DMS 273 (cell line): ENCODE measurements at regions not wholly inside any gene's neighbourhood (a gene's known extent, or its start where the extent isn't known, plus 50 kb on each side); places are given as distances from the start of the nearest gene placed in this dataset.

ENCODE experiments used
- DNase-seq: peaks from one replicate; lab custom pipeline; 2025; ENCODE audit not compliant: unreplicated experiment; lab: John Stamatoyannopoulos, UW

DNA sequence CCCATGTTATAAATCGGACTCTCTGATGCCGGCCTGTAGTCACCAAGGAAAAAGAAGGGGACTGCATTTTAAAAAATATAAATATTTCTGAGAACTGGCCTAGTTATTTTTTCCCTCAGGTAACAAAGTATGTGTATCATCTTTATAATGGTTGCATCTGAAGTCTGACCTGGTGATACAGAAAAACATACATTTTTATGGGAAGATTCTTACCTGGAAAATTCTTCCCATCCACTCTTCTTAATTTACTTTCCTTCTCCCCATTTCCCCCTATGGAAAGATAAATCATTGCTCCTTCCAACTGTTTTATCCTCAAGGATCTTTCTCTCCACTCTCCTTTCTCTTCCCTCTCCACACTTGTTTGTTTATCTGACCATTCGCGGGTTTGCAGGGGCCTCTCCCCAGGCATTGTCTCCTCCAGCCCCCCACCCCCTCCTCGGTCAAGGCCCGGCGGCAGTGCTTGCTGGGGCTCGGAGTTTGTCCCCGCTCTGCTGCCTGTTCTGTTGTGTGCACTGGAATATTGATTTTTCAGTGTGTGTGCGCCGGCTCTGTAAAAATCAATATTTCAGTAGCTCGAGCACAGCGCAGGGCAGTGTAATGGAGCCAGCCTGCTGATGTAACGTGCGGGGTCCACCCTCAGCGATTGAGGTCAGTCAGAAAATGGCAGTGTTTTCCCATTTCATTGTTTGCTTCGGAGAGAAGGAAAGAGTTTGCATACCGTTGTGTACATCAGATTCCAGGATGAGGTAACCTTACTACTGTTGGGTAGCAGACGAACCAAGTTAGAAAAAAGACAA is 199.5 kb upstream of the NFE2L3 start:
- no peak for DNase-seq

- peak; percentile 27 for DNase-seq
Observed at GRCh38 chr7:25953859-25954258, 198.1 kb upstream of the NFE2L3 start.

- DNase-seq, result no peak
Observed at GRCh38 chr7:25954395-25954794, 197.6 kb upstream of the NFE2L3 start.

- no peak for DNase-seq
Observed at GRCh38 chr7:25959168-25959734, 192.7 kb upstream of the NFE2L3 start.

- no peak for DNase-seq
Observed at GRCh38 chr7:25963733-25964132, 188.3 kb upstream of the NFE2L3 start.

DNA sequence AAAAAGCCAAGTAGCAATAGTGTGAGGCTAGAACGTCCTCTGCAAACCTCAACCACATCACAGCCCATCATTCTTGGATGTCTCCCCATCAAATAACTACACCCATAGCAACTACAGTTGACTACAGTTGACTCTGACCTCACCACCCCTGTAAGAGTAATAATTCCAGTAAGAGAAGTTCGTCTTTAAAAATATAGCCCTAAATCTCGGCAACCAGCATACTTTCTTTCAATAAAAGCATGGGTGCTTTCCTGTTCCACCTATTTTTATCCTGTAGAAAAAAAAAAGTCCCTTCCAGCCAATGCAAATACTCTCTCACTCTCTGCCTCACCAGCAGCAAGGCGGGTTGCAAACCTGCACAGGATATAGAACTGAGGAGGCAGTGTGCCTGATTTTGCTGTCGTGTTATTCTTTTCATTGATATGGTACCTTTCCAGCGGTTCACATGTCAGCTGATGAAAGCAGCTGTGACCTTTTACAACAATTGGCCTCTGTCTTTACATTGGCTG is 187.5 kb upstream of the NFE2L3 start:
- DNase-seq, result no peak

DNA sequence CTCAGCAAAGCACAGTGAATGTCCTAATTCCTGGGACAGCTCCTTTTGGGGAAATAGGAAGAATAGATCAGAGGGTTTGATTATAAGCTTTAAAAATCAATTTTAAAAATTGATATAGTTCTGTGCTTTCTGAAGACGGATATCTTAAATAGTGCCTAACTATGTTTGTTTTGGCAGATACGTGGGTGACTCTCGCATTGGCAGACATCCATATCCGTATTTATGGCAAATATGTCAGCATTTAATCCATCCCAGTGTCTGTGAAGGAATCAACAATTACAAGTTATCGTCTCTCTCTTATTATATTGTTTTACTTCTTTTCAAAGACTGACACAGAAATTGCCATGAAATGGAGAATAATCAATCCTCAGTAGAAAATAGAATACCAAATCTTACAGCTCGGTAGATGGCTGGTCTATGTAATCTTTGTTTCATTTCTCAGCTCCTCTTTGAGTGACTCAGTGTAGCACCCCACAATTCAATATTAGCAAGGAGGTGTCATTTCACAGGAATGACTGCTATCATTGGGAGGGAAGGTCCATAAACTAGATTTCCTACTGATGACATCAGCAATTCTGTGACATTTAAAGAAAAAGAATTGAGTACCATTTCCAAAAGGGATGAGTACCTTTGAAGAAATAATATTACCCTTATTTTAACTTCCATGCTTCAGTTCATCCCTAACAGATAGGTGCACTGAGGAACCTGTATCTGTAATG is 186.4 kb upstream of the NFE2L3 start:
- DNase-seq, result no peak

DNA sequence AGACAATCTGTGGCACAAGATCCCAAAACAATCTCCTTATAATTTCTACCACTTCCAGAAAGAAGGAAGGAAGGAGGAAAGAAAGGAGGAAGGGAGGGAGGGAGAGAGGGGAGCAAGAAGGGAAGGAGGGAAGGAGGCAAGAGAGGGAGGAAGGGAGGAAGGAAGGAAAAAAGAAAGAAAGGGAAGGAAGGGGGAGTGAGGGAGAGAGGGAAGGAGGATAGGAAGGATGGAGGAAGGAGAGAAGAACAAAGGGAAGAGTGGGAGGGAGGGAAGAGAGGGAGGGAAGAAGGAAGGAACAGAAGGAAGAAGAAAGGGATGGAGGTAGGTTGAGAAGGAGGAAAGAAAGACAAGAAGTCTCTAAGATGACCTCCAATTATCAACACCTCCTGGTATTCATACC is 185.5 kb upstream of the NFE2L3 start:
- DNase-seq, result no peak

DNA sequence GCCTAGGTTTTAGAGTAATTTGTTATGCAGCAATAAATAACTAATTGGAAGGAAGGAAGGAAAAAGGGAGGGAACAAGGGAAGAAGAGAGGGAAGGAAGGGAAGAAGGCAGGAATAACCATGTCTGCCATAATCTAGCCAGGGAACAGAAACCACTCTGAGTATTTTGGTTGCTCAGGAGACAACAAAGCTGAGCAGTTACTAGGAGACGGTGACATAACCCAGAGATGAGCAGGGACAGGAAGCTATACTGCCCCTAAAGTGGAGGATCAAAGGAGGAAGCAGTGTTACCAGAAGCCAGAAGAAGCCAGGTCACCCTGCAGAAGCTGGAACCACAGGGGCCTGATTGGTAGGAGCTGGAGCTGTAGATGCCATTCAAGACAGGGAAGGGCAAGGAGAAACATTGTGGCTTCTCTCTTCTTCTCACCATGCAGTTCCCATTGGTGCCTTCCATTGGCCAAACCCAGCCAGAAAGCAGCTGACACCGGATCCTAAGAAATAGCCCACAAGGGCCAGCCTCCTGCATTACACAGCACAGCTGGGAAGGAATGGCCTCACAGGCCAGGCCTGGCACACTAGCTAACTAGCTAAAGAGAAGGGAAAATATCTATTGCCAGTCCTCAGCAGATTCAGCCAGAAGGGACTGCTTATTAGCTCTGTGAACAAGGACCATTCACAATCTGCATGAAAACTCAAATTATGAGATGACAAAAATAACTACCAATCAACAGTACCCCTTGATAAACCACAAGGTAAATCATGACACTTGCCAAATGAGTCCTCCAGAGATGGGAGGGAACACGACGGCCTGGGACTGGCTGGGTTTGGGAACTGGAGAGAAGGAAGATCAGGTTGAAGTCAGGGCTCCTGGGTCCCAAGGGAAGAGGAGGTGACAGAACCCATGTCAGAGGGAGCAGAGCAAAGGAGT is 184.5 kb upstream of the NFE2L3 start:
- no peak for DNase-seq

DNA sequence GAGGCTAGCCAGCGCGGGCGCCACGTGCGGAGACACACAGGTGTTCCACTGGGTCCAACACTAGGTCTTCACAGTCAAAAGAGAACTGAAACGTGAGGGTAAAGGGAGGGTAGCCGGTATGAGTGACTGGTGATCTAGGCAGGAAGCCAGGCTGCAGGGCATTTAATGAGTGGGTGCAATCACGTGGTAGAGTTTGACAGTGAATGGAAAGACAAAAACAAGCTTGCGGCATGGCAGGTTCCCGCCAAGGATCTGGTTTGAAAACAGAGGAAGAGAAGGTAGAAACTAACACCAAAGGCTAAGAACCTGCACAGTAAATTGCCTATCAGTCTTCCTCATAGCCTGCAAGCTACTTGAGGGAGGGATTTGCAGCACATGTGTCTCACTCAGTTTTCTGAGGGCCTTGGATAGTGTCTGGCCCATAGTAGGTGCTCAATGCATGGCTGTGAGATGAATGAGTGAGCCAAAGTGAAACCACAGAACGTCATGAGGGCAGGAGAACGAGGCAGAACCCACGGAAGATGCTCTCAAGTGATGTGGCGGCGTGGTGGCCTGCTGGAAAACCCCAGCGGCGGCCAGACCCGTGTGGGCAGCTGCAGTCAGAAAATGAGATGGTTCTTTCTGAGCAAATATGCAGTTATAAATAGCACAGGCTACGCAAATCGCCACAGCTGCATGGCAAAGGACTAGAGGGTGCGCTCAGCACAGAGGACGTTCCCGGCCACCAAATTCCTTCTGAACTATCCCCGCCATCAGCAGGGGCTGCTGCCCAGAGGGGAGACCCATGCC is 183.6 kb upstream of the NFE2L3 start:
- no peak for DNase-seq

- DNase-seq, result no peak
Observed at GRCh38 chr7:25970356-25970755, 181.6 kb upstream of the NFE2L3 start.

DNA sequence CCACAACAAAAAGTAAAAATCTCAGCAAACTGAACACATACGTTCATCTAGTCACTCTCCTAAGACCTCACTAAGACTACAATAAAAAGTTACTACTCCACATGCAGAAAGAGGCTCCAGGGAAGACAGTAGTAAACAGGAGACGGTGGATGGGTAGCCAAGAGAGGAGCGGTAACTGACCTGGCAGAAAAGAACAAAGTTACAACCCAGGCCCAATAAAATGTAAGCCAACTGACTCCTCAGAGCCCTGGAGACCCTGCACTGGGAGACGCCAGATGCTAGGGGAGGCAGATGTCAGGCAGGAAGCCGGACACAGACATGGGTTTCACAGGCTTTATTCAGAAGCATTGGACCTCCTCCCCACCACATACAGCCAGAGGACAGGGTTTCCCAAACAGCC is 181.1 kb upstream of the NFE2L3 start:
- DNase-seq, result no peak

- no peak for DNase-seq
Observed at GRCh38 chr7:25976630-25977029, 175.4 kb upstream of the NFE2L3 start.

DNA sequence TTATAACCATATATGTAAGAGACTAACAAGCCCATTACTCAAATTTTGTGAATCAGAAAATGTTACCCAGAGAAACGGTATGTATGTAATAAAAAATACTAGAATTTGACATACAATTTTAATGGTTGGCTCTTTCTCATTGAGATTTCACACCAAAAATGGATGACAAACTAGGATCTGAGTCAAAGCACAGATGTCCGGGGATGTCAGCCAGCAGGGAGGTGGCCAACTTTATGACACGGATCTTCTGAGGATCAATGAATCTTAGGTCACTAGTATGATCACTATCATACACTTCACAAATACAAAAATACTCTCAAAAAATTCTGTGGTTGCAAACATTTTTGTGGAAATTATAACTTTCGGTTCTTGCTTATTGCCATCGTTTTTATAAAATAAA is 173.5 kb upstream of the NFE2L3 start:
- no peak for DNase-seq

DNA sequence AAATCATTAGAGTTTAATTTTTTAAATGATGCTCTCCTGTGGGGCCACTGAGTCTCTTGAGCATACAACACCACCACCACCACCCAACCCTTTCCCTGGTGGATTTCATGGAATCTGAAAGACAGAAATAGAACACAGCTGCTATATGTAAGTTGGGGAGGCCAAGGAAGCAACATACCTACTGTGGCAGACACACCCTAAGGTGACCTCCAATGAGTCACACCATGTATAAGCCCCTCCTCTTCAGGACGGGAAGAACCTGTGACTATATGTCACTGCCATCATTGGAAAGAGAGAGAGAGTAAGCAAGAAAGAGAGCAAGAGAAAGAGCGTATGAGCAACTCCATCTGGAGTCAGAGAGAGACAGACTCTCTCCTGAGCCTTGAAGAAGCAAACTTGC is 172.4 kb upstream of the NFE2L3 start:
- no peak for DNase-seq

- peak; percentile 20 for DNase-seq
Observed at GRCh38 chr7:25982684-25983083, 169.3 kb upstream of the NFE2L3 start.

DNA sequence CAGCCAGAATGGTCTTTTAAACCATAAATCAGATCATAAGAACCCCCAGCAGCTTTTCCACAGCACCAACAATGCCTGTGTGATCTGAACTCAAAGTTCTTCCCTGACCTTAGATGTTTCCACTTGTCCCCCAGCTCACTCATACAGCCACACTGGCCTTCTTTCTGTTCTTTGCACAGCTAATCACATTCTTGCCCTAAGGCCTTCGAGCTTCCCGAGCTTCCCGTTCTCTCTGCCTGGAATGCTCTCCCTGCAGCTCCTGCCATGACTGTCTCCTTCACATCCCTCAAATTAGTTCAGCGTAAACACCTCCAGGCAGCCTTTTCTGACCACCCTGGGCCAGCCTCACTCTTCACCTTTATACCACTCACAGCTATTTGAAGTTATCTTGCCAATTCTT is 166.8 kb upstream of the NFE2L3 start:
- DNase-seq, result no peak

DNA sequence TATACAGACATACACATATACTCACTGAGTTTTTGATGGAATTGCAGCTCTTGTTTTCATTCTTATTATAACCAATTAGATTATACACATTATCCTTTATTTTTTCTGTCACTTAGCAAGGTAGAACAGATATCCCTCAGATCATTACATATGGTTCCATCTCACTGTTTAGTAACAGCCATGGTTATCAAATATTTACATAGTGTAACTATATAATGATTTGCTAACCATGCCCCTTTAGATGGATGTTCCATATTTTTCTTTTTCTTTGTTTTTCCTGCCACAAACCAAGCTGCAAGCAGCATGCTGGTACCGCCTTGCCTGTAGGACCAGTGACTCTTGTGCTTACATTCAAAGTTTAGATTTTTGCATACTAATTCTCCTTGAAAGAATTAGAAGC is 163.4 kb upstream of the NFE2L3 start:
- no peak for DNase-seq

- peak; percentile 21 for DNase-seq
Observed at GRCh38 chr7:25989140-25989705, 162.8 kb upstream of the NFE2L3 start.

GRCh38 chr7:25994433-25994994 is 157.5 kb upstream of the NFE2L3 start:
- no peak for DNase-seq
